Colonic mucosa (tissue), 4 donors: ENCODE measurements at regions not wholly inside any gene's neighbourhood (a gene's known extent, or its start where the extent isn't known, plus 50 kb on each side); places are given as distances from the start of the nearest gene placed in this dataset.

Experiments used
- DNase-seq: peaks from one replicate; pipeline ENCODE4 v3.0.0-alpha.2; 2020
- H3K27ac ChIP-seq: fragments of 200-600 bp; one replicate; pipeline ENCODE4 v1.8.0; 2021
- H3K27me3 ChIP-seq: fragments of 200-600 bp; one replicate; pipeline ENCODE4 v1.8.0; 2021
- H3K36me3 ChIP-seq: fragments of 200-600 bp; one replicate; pipeline ENCODE4 v1.8.0; 2021
- H3K4me1 ChIP-seq: fragments of 200-600 bp; one replicate; pipeline ENCODE4 v1.8.0; 2021; ENCODE audit warnings: mild to moderate bottlenecking
- H3K4me3 ChIP-seq: fragments of 200-600 bp; one replicate; pipeline ENCODE4 v1.8.0; 2021
- H3K9ac ChIP-seq, 2 donors: one replicate each; pipeline ENCODE4 v1.7.0; 2013; ENCODE audit warnings: control low read depth in 2 of 2, low read depth in 2 of 2, low read length in 2 of 2
- H3K9me3 ChIP-seq: fragments of 200-600 bp; one replicate; pipeline ENCODE4 v1.8.0; 2021
- CTCF ChIP-seq: fragments of 200-600 bp; IDR thresholded peaks from one replicate; pipeline ENCODE4 v1.8.0; 2022; ENCODE audit warnings: antibody characterized with exemption, mild to moderate bottlenecking
- intact Hi-C: fragments of 100-400 bp; cut with DNase I; formaldehyde crosslinking; loops from one replicate; pipeline ENCODE4 v1.14.1; 2022
- donor health status: healthy.
- donor health status: DM: no; HTN: no; CAD: no.
- donor health status: DM: no; HTN: no; CAD: no.

GRCh38 chr7:40937879-40938278 is 765.0 kb downstream of the INHBA start:
- DNase-seq, result no peak
- H3K4me1 ChIP-seq, result no peaks in the 10 kb centered on the region
- no peaks in the 10 kb centered on the region for H3K9me3 ChIP-seq
- no peak overlapping the region for H3K27ac ChIP-seq
- intact Hi-C loops, result no loop called here
- no peak overlapping the region for H3K9ac ChIP-seq
- H3K36me3 ChIP-seq, result no peaks in the 10 kb centered on the region
- H3K4me3 ChIP-seq, result no peak overlapping the region
- TF ChIP-seq CTCF, result no peak
- H3K27me3 ChIP-seq, result no peaks in the 10 kb centered on the region

DNA sequence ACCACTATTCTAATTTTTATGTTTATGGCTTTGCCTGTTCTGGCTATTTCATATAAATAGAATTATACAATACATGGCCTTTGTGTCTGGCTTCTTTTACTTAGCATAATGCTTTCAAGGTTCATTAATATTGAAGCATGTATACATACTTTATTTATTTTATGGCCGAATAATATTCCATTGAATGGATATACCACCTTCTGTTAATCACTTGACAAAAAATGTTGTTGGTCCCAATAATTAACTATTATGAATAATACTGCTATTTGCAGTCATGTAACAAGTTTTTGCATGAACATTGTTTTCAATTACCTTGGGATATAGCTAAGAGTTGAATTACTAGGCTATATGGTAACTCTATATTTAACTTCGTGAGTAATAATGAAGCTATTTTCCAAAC is 767.5 kb downstream of the INHBA start:
- Histone ChIP-seq H3K4me1 (no peaks in the 10 kb centered on the region), H3K4me3 (no peak overlapping the region), H3K27me3 (no peaks in the 10 kb centered on the region), H3K27ac (no peak overlapping the region), H3K9ac (no peak overlapping the region), H3K9me3 (no peaks in the 10 kb centered on the region), H3K36me3 (no peaks in the 10 kb centered on the region)
- intact Hi-C loops, result no loop called here
- no peak for DNase-seq
- TF ChIP-seq CTCF, result no peak

DNA sequence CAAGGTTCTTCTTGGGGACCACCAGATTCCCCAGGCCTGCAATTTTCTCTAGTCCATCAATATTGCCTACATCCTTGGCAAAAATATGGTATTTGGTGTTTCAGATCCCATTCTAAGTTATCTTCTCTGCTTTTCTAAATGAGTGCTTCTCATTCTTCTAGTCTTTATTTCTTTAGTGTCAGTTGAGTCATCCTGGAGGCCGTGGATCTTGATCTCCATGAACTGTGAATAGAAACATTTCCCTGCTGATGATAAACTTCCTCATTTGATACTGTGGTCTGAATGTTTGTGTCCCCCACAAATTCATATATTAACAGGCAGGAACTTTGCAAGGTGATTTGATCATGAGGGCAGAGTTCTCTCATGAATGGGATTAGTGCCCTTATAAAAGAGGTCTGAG is 779.3 kb downstream of the INHBA start:
- Histone ChIP-seq H3K9me3 (no peaks in the 10 kb centered on the region), H3K9ac (no peak overlapping the region), H3K36me3 (no peaks in the 10 kb centered on the region), H3K27me3 (no peaks in the 10 kb centered on the region), H3K4me1 (no peaks in the 10 kb centered on the region), H3K27ac (no peak overlapping the region), H3K4me3 (no peak overlapping the region)
- TF ChIP-seq CTCF, result no peak
- intact Hi-C loops, result no loop called here
- DNase-seq, result no peak

- no peaks in the 10 kb centered on the region for H3K9me3 ChIP-seq
- TF ChIP-seq CTCF, result no peak
- no peak for DNase-seq
- no peak overlapping the region for H3K27ac ChIP-seq
- no peaks in the 10 kb centered on the region for H3K4me1 ChIP-seq
- no peaks in the 10 kb centered on the region for H3K27me3 ChIP-seq
- no peak overlapping the region for H3K9ac ChIP-seq
- intact Hi-C loops, result no loop called here
- no peaks in the 10 kb centered on the region for H3K36me3 ChIP-seq
- H3K4me3 ChIP-seq, result no peak overlapping the region
Measured at GRCh38 chr7:40922316-40922670, 780.6 kb downstream of the INHBA start.

- no peak for DNase-seq
- no peak overlapping the region for H3K4me3 ChIP-seq
- no peaks in the 10 kb centered on the region for H3K4me1 ChIP-seq
- no peak for TF ChIP-seq CTCF
- H3K27me3 ChIP-seq, result no peaks in the 10 kb centered on the region
- intact Hi-C loops, result no loop called here
- H3K27ac ChIP-seq, result no peak overlapping the region
- H3K9ac ChIP-seq, result no peak overlapping the region
- no peaks in the 10 kb centered on the region for H3K9me3 ChIP-seq
- no peaks in the 10 kb centered on the region for H3K36me3 ChIP-seq
Measured at GRCh38 chr7:40921589-40922315, 781.1 kb downstream of the INHBA start.
